ENCODE measurements at regions not wholly inside any gene's neighbourhood (a gene's known extent, or its start where the extent isn't known, plus 50 kb on each side); places are given as distances from the start of the nearest gene placed in this dataset.

- no peaks in the 10 kb centered on the region for H3K27me3 Mint-ChIP-seq
- H3K36me3 Mint-ChIP-seq, result no peaks in the 10 kb centered on the region
- H3K27ac Mint-ChIP-seq, result no peak overlapping the region
- H3K4me3 Mint-ChIP-seq, result no peak overlapping the region
- no peaks in the 10 kb centered on the region for H3K4me1 Mint-ChIP-seq
- ATAC-seq (no peak), DNase-seq (no peak)
- peaks cover 5% of the 10 kb centered on the region for H3K9me3 Mint-ChIP-seq (ENCODE audit: low read depth)
- CTCF ChIA-PET, result no interaction called here
These were observed 523.5 kb upstream of the BCHE start for GRCh38 chr3:166360720-166361119.

GRCh38 chr3:166351461-166351860, 514.2 kb upstream of the BCHE start:
- Mint-ChIP-seq H3K9me3 (ENCODE audit: low read depth) (peaks cover 15% of the 10 kb centered on the region), H3K27me3 (no peaks in the 10 kb centered on the region), H3K4me1 (no peaks in the 10 kb centered on the region), H3K36me3 (no peaks in the 10 kb centered on the region), H3K27ac (no peak overlapping the region), H3K4me3 (no peak overlapping the region)
- ATAC-seq (no peak), DNase-seq (no peak)
- CTCF ChIA-PET, result no interaction called here

GRCh38 chr3:166340604-166341266, 503.5 kb upstream of the BCHE start:
- Mint-ChIP-seq H3K9me3 (ENCODE audit: low read depth) (peaks cover 2% of the 10 kb centered on the region), H3K27me3 (no peaks in the 10 kb centered on the region), H3K4me3 (no peak overlapping the region), H3K36me3 (no peaks in the 10 kb centered on the region), H3K27ac (no peak overlapping the region), H3K4me1 (no peaks in the 10 kb centered on the region)
- DNase-seq (no peak), ATAC-seq (no peak)
- CTCF ChIA-PET, result no interaction called here

- Mint-ChIP-seq H3K4me1 (no peaks in the 10 kb centered on the region), H3K27me3 (no peaks in the 10 kb centered on the region), H3K27ac (no peak overlapping the region), H3K4me3 (no peak overlapping the region), H3K9me3 (ENCODE audit: low read depth) (no peaks in the 10 kb centered on the region), H3K36me3 (no peaks in the 10 kb centered on the region)
- DNase-seq (no peak), ATAC-seq (no peak)
- CTCF ChIA-PET, result no interaction called here
These were observed 487.2 kb upstream of the BCHE start for GRCh38 chr3:166324401-166324800.

GRCh38 chr3:166322391-166322790, 485.2 kb upstream of the BCHE start:
- CTCF ChIA-PET, result no interaction called here
- no peak for ATAC-seq
- H3K9me3 Mint-ChIP-seq (ENCODE audit: low read depth), result no peaks in the 10 kb centered on the region
- no peak overlapping the region for H3K4me3 Mint-ChIP-seq
- H3K4me1 Mint-ChIP-seq, result no peaks in the 10 kb centered on the region
- no peak overlapping the region for H3K27ac Mint-ChIP-seq
- H3K36me3 Mint-ChIP-seq, result no peaks in the 10 kb centered on the region
- DNase-seq, result no peak
- H3K27me3 Mint-ChIP-seq, result no peaks in the 10 kb centered on the region

- Mint-ChIP-seq H3K9me3 (ENCODE audit: low read depth) (peaks cover 2% of the 10 kb centered on the region), H3K36me3 (no peaks in the 10 kb centered on the region), H3K27me3 (no peaks in the 10 kb centered on the region), H3K4me1 (no peaks in the 10 kb centered on the region), H3K4me3 (no peak overlapping the region), H3K27ac (no peak overlapping the region)
- CTCF ChIA-PET, result no interaction called here
- ATAC-seq (no peak), DNase-seq (no peak)
These were observed 470.6 kb upstream of the BCHE start for GRCh38 chr3:166307756-166308350.

- Mint-ChIP-seq H3K9me3 (ENCODE audit: low read depth) (peaks cover 5% of the 10 kb centered on the region), H3K4me3 (no peak overlapping the region), H3K4me1 (no peaks in the 10 kb centered on the region), H3K36me3 (no peaks in the 10 kb centered on the region), H3K27ac (no peak overlapping the region), H3K27me3 (no peaks in the 10 kb centered on the region)
- CTCF ChIA-PET, result no interaction called here
- ATAC-seq (no peak), DNase-seq (no peak)
These were observed 467.4 kb upstream of the BCHE start for GRCh38 chr3:166304584-166304983.

GRCh38 chr3:166303681-166304080, 466.5 kb upstream of the BCHE start:
- H3K4me3 Mint-ChIP-seq, result no peak overlapping the region
- no peak for ATAC-seq
- CTCF ChIA-PET, result no interaction called here

GRCh38 chr3:166302331-166302730, 465.1 kb upstream of the BCHE start:
- peaks cover 8% of the 10 kb centered on the region for H3K9me3 Mint-ChIP-seq (ENCODE audit: low read depth)
- H3K36me3 Mint-ChIP-seq, result no peaks in the 10 kb centered on the region
- no peak for DNase-seq
- CTCF ChIA-PET, result no interaction called here
- no peak overlapping the region for H3K27ac Mint-ChIP-seq
- ATAC-seq, result no peak
- H3K27me3 Mint-ChIP-seq, result no peaks in the 10 kb centered on the region
- H3K4me3 Mint-ChIP-seq, result no peak overlapping the region
- H3K4me1 Mint-ChIP-seq, result no peaks in the 10 kb centered on the region

More at GRCh38 chr3:166303681-166304080, 466.5 kb upstream of the BCHE start:
- no peak for DNase-seq
- H3K4me1 Mint-ChIP-seq, result no peaks in the 10 kb centered on the region
- no peak overlapping the region for H3K27ac Mint-ChIP-seq
- peaks cover 8% of the 10 kb centered on the region for H3K9me3 Mint-ChIP-seq (ENCODE audit: low read depth)
- H3K27me3 Mint-ChIP-seq, result no peaks in the 10 kb centered on the region
- no peaks in the 10 kb centered on the region for H3K36me3 Mint-ChIP-seq

- no peak for DNase-seq
- no peaks in the 10 kb centered on the region for H3K36me3 Mint-ChIP-seq
- CTCF ChIA-PET, result no interaction called here
- no peaks in the 10 kb centered on the region for H3K4me1 Mint-ChIP-seq
- no peaks in the 10 kb centered on the region for H3K27me3 Mint-ChIP-seq
- no peak overlapping the region for H3K27ac Mint-ChIP-seq
- H3K4me3 Mint-ChIP-seq, result no peak overlapping the region
- H3K9me3 Mint-ChIP-seq (ENCODE audit: low read depth), result peaks cover 5% of the 10 kb centered on the region
- no peak for ATAC-seq
These were observed 459.1 kb upstream of the BCHE start for GRCh38 chr3:166296179-166296783.

- H3K36me3 Mint-ChIP-seq, result no peaks in the 10 kb centered on the region
- CTCF ChIA-PET, result no interaction called here
- no peaks in the 10 kb centered on the region for H3K4me1 Mint-ChIP-seq
- no peak overlapping the region for H3K4me3 Mint-ChIP-seq
- ATAC-seq, result no peak
- DNase-seq, result no peak
- H3K27ac Mint-ChIP-seq, result no peak overlapping the region
- no peaks in the 10 kb centered on the region for H3K27me3 Mint-ChIP-seq
- H3K9me3 Mint-ChIP-seq (ENCODE audit: low read depth), result no peaks in the 10 kb centered on the region
These were observed 454.1 kb upstream of the BCHE start for GRCh38 chr3:166291186-166291955.

GRCh38 chr3:166285001-166285400, 447.8 kb upstream of the BCHE start:
- H3K36me3 Mint-ChIP-seq, result no peaks in the 10 kb centered on the region
- no peaks in the 10 kb centered on the region for H3K27me3 Mint-ChIP-seq
- H3K4me3 Mint-ChIP-seq, result no peak overlapping the region
- peaks cover 4% of the 10 kb centered on the region for H3K9me3 Mint-ChIP-seq (ENCODE audit: low read depth)
- no peak for ATAC-seq
- DNase-seq, result no peak
- H3K4me1 Mint-ChIP-seq, result no peaks in the 10 kb centered on the region
- CTCF ChIA-PET, result no interaction called here
- H3K27ac Mint-ChIP-seq, result no peak overlapping the region

- Mint-ChIP-seq H3K4me3 (no peak overlapping the region), H3K36me3 (no peaks in the 10 kb centered on the region), H3K27me3 (no peaks in the 10 kb centered on the region), H3K9me3 (ENCODE audit: low read depth) (peaks cover 4% of the 10 kb centered on the region), H3K27ac (no peak overlapping the region), H3K4me1 (no peaks in the 10 kb centered on the region)
- CTCF ChIA-PET, result no interaction called here
- no peak for DNase-seq
- no peak for ATAC-seq
These were observed 446.6 kb upstream of the BCHE start for GRCh38 chr3:166283840-166284239.

- Mint-ChIP-seq H3K9me3 (ENCODE audit: low read depth) (peaks cover 8% of the 10 kb centered on the region), H3K27me3 (no peaks in the 10 kb centered on the region), H3K4me3 (no peak overlapping the region), H3K36me3 (no peaks in the 10 kb centered on the region), H3K27ac (no peak overlapping the region), H3K4me1 (no peaks in the 10 kb centered on the region)
- DNase-seq (no peak), ATAC-seq (no peak)
- CTCF ChIA-PET, result no interaction called here
These were observed 445.7 kb upstream of the BCHE start for GRCh38 chr3:166282931-166283330.
